ENCODE measurements at regions not wholly inside any gene's neighbourhood (a gene's known extent, or its start where the extent isn't known, plus 50 kb on each side); places are given as distances from the start of the nearest gene placed in this dataset.
A peak's percentile ranks its signal among the peaks of the same experiment; 100 is the strongest.

GRCh38 chr12:31866523-31866922 lies 92.7 kb upstream of the RESF1 start:
- no peak for DNase-seq

- no peak for DNase-seq
These were observed 94.2 kb upstream of the RESF1 start for GRCh38 chr12:31865023-31865422.

- no peak for DNase-seq
These were observed 97.9 kb upstream of the RESF1 start for GRCh38 chr12:31861360-31861759.

- DNase-seq, result no peak
These were observed 98.8 kb upstream of the RESF1 start for GRCh38 chr12:31860401-31860800.

- no peak for DNase-seq
These were observed 99.8 kb upstream of the RESF1 start for GRCh38 chr12:31859232-31859977.

- no peak for DNase-seq
These were observed 103.8 kb upstream of the RESF1 start for GRCh38 chr12:31855427-31855826.

- no peak for DNase-seq
These were observed 105.2 kb upstream of the RESF1 start for GRCh38 chr12:31853977-31854376.

- no peak for DNase-seq
These were observed 105.7 kb upstream of the RESF1 start for GRCh38 chr12:31853520-31853919.

- DNase-seq, result no peak
These were observed 108.9 kb upstream of the RESF1 start for GRCh38 chr12:31850268-31850667.

- no peak for DNase-seq
These were observed 110.0 kb upstream of the RESF1 start for GRCh38 chr12:31849090-31849687.

- no peak for DNase-seq
These were observed 112.8 kb upstream of the RESF1 start for GRCh38 chr12:31846405-31846804.

GRCh38 chr12:31845613-31846322 lies 113.4 kb upstream of the RESF1 start:
- DNase-seq, result no peak

- no peak for DNase-seq
These were observed 114.7 kb upstream of the AMN1 start for GRCh38 chr12:31843398-31844095.

GRCh38 chr12:31837913-31838312 lies 109.1 kb upstream of the AMN1 start:
- no peak for DNase-seq

- DNase-seq, result no peak
These were observed 106.6 kb upstream of the AMN1 start for GRCh38 chr12:31835276-31835882.

- no peak for DNase-seq
These were observed 105.3 kb upstream of the AMN1 start for GRCh38 chr12:31834150-31834549.

- peak; percentile 2 for DNase-seq
These were observed 104.2 kb upstream of the AMN1 start for GRCh38 chr12:31832740-31833729.

- DNase-seq, result no peak
These were observed 99.2 kb upstream of the AMN1 start for GRCh38 chr12:31828071-31828470.

GRCh38 chr12:31822761-31823160 lies 93.9 kb upstream of the AMN1 start:
- DNase-seq, result no peak

GRCh38 chr12:31821484-31821883 lies 92.7 kb upstream of the AMN1 start:
- no peak for DNase-seq

- DNase-seq, result no peak
These were observed 92.0 kb upstream of the AMN1 start for GRCh38 chr12:31820832-31821231.

- DNase-seq, result no peak
These were observed 90.6 kb upstream of the AMN1 start for GRCh38 chr12:31819427-31819826.

All from activated CD4-positive, alpha-beta T cell treated with anti-CD3 and anti-CD28 coated beads, Interleukin-2, amount 50 U/mL, for 1 hour (primary cell).